ENCODE measurements at regions not wholly inside any gene's neighbourhood (a gene's known extent, or its start where the extent isn't known, plus 50 kb on each side); places are given as distances from the start of the nearest gene placed in this dataset.

DNA sequence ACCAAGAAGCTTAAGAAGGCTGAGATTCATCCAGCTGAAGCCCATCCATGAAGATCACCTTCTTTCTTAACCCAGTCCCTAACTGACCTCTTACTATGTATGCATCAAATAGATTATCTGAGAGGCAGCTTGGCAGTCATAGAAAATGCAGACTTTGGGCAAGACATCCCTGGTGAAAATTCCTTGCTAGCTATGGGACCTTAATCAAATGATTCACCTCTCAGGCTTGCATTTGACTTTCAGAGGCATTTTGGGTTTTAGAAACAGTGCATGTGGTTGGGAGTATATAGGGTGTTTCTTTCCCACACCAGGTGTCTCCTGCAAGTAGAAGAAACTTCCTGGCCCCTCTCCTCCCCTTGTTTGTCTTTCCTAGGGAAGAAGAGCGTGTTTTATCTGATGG is 188.5 kb upstream of the ISX start:
- Histone ChIP-seq H3K36me3 (ENCODE audit: control insufficient read depth in 2 of 3, insufficient read depth in 3 of 3, low read length in 3 of 3) (no peaks in the 10 kb centered on the region), H3K4me1 (ENCODE audit: control insufficient read depth in 2 of 3, insufficient read depth in 2 of 3, low read depth in 1 of 3, low read length in 3 of 3) (no peaks in the 10 kb centered on the region), H3K9me3 (ENCODE audit: control insufficient read depth in 2 of 3, insufficient read depth in 1 of 3, low read length in 3 of 3) (no peaks in the 10 kb centered on the region), H3K9ac (ENCODE audit: low read length in 3 of 3) (no peak overlapping the region), H3K27ac (ENCODE audit: low read depth in 2 of 2, low read length in 2 of 2) (no peak overlapping the region), H3K4me3 (ENCODE audit: low read length in 3 of 3) (no peak overlapping the region), H3K27me3 (ENCODE audit: control insufficient read depth, insufficient read depth, low read length) (no peaks in the 10 kb centered on the region)
- intact Hi-C loops (cut with DNase I), result no loop called here
- DNase-seq (no peak), FAIRE-seq (no peak)
- TF ChIP-seq, protein P1, sequence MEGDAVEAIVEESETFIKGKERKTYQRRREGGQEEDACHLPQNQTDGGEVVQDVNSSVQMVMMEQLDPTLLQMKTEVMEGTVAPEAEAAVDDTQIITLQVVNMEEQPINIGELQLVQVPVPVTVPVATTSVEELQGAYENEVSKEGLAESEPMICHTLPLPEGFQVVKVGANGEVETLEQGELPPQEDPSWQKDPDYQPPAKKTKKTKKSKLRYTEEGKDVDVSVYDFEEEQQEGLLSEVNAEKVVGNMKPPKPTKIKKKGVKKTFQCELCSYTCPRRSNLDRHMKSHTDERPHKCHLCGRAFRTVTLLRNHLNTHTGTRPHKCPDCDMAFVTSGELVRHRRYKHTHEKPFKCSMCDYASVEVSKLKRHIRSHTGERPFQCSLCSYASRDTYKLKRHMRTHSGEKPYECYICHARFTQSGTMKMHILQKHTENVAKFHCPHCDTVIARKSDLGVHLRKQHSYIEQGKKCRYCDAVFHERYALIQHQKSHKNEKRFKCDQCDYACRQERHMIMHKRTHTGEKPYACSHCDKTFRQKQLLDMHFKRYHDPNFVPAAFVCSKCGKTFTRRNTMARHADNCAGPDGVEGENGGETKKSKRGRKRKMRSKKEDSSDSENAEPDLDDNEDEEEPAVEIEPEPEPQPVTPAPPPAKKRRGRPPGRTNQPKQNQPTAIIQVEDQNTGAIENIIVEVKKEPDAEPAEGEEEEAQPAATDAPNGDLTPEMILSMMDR (IDR thresholded peaks at IDR 0.05; ENCODE audit: borderline replicate concordance, extremely low read depth, insufficient read depth), result no peak

DNA sequence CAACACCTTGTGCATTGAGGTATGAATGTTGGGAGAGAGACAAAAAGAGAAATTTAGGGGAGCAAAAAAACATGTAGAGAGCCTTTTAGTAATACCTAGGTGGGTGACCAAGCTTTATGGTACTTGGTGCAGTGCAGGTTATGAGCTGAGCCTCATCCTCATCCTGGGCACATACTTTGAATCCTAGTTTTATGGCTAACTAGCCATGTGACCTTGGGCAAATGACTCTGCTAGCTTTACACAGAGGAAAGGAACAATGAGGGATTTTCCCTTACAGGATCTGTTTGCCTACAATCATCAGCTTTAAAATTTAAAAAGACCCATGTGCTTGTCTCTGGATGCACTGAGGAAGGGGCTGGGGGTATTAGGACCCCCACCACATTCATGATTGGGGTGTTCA is 187.8 kb upstream of the ISX start:
- intact Hi-C loops (cut with DNase I), result no loop called here
- H3K36me3 ChIP-seq (ENCODE audit: control insufficient read depth in 2 of 3, insufficient read depth in 3 of 3, low read length in 3 of 3), result no peaks in the 10 kb centered on the region
- no peak overlapping the region for H3K9ac ChIP-seq (ENCODE audit: low read length in 3 of 3)
- FAIRE-seq (no peak), DNase-seq (no peak)
- H3K27me3 ChIP-seq (ENCODE audit: control insufficient read depth, insufficient read depth, low read length), result no peaks in the 10 kb centered on the region
- H3K4me3 ChIP-seq (ENCODE audit: low read length in 3 of 3), result no peak overlapping the region
- no peaks in the 10 kb centered on the region for H3K4me1 ChIP-seq (ENCODE audit: control insufficient read depth in 2 of 3, insufficient read depth in 2 of 3, low read depth in 1 of 3, low read length in 3 of 3)
- no peak overlapping the region for H3K27ac ChIP-seq (ENCODE audit: low read depth in 2 of 2, low read length in 2 of 2)
- TF ChIP-seq, protein P1 (IDR thresholded peaks at IDR 0.05; ENCODE audit: borderline replicate concordance, extremely low read depth, insufficient read depth), result no peak
- no peaks in the 10 kb centered on the region for H3K9me3 ChIP-seq (ENCODE audit: control insufficient read depth in 2 of 3, insufficient read depth in 1 of 3, low read length in 3 of 3)

DNA sequence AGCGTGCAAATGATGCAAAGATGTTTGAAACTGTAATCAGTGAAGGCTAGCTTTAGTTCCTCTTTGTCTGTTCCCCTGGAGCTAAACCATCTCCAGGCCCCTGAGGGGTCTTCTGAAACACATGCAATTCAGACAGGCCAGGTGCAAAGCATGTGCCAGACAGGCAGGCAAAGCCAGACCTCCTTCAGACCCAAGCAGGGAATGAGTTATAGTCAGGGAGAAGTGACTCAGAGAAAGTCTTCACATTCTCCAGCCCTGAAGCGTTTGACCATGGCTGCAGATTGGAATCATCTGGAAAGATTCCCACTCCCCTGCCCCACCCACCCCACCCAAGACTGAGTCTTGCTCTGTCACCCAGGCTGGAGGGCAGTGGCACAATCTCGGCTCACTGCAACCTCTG is 187.0 kb upstream of the ISX start:
- intact Hi-C loops (cut with DNase I), result no loop called here

DNA sequence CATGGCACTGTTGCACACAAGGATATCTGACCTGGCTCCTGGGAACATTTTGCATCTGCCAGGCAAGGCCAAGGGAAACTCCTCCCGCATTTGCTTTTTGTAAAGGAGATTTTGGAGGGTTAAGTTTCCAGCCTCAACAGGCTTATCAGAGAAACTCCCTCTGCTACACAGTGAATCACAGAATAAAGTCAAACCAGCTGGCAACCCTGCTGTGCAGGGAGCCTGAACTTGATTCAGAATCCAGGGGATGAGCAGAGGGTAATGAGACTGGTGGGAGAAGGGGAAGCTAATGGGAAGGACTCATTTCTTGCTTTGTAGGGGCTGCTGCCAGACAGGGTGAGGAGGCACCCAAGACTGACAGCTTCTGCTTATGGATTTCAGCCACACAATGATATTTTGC is 185.3 kb upstream of the ISX start:
- Histone ChIP-seq H3K27ac (ENCODE audit: low read depth in 2 of 2, low read length in 2 of 2) (no peak overlapping the region), H3K9ac (ENCODE audit: low read length in 3 of 3) (no peak overlapping the region), H3K36me3 (ENCODE audit: control insufficient read depth in 2 of 3, insufficient read depth in 3 of 3, low read length in 3 of 3) (no peaks in the 10 kb centered on the region), H3K9me3 (ENCODE audit: control insufficient read depth in 2 of 3, insufficient read depth in 1 of 3, low read length in 3 of 3) (no peaks in the 10 kb centered on the region), H3K27me3 (ENCODE audit: control insufficient read depth, insufficient read depth, low read length) (no peaks in the 10 kb centered on the region), H3K4me3 (ENCODE audit: low read length in 3 of 3) (no peak overlapping the region), H3K4me1 (ENCODE audit: control insufficient read depth in 2 of 3, insufficient read depth in 2 of 3, low read depth in 1 of 3, low read length in 3 of 3) (no peaks in the 10 kb centered on the region)
- FAIRE-seq (no peak), DNase-seq (no peak)
- intact Hi-C loops (cut with DNase I), result no loop called here
- TF ChIP-seq, protein P1 (IDR thresholded peaks at IDR 0.05; ENCODE audit: borderline replicate concordance, extremely low read depth, insufficient read depth), result no peak

More for the DNA sequence above, 187.0 kb upstream of the ISX start:
- TF ChIP-seq, protein P1 (IDR thresholded peaks at IDR 0.05; ENCODE audit: borderline replicate concordance, extremely low read depth, insufficient read depth), result no peak
- Histone ChIP-seq H3K4me3 (ENCODE audit: low read length in 3 of 3) (no peak overlapping the region), H3K27ac (ENCODE audit: low read depth in 2 of 2, low read length in 2 of 2) (no peak overlapping the region), H3K4me1 (ENCODE audit: control insufficient read depth in 2 of 3, insufficient read depth in 2 of 3, low read depth in 1 of 3, low read length in 3 of 3) (no peaks in the 10 kb centered on the region), H3K9me3 (ENCODE audit: control insufficient read depth in 2 of 3, insufficient read depth in 1 of 3, low read length in 3 of 3) (no peaks in the 10 kb centered on the region), H3K36me3 (ENCODE audit: control insufficient read depth in 2 of 3, insufficient read depth in 3 of 3, low read length in 3 of 3) (no peaks in the 10 kb centered on the region), H3K27me3 (ENCODE audit: control insufficient read depth, insufficient read depth, low read length) (no peaks in the 10 kb centered on the region), H3K9ac (ENCODE audit: low read length in 3 of 3) (no peak overlapping the region)
- DNase-seq (no peak), FAIRE-seq (no peak)
